HL-60 (cell line): ENCODE measurements at regions not wholly inside any gene's neighbourhood (a gene's known extent, or its start where the extent isn't known, plus 50 kb on each side); places are given as distances from the start of the nearest gene placed in this dataset.

Experiments used
- GABPA ChIP-seq: IDR thresholded peaks from 2 replicates; pipeline ENCODE4 v1.6.1; 2012; ENCODE audit warnings: low read depth
- POLR2AphosphoS5 ChIP-seq: IDR thresholded peaks from 2 replicates; pipeline ENCODE4 v1.6.1; 2012; ENCODE audit warnings: low read depth
- SPI1 ChIP-seq: IDR thresholded peaks from 2 replicates; pipeline ENCODE4 v1.6.1; 2012; ENCODE audit warnings: low read depth, mild to moderate bottlenecking, borderline replicate concordance
- TF ChIP-seq, protein P1 (sequence below): IDR thresholded peaks from one replicate; pipeline ENCODE4 v1.5.1; 2011; ENCODE audit warnings: low read length, control low read depth, inconsistent platforms; ENCODE audit not compliant: insufficient read depth
- TF ChIP-seq, protein P2 (sequence below): IDR thresholded peaks from 2 replicates; pipeline ENCODE4 v1.6.1; 2012; ENCODE audit warnings: low read depth; ENCODE audit not compliant: insufficient replicate concordance

DNA sequence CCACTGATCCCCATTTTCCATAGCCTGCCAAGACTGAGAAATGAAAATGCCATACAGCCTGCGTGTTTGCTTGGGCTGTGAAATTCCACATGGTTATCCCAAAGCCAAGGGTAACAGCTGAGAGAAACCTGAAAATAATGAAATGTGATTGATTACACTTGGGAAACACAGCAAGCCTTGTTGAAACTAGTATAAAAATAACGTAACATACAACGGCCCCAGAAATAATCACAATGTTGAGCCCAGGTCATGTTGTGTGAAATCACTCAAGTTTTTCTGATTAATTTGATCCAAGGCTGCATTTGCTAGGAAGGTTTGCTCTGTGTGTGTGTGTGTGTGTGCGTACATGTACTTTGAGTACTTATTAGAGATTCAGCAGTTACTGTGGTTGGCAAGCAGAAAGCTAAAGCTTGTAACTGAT, 269.0 kb downstream of the OXSM start:
- TF ChIP-seq, protein P1, sequence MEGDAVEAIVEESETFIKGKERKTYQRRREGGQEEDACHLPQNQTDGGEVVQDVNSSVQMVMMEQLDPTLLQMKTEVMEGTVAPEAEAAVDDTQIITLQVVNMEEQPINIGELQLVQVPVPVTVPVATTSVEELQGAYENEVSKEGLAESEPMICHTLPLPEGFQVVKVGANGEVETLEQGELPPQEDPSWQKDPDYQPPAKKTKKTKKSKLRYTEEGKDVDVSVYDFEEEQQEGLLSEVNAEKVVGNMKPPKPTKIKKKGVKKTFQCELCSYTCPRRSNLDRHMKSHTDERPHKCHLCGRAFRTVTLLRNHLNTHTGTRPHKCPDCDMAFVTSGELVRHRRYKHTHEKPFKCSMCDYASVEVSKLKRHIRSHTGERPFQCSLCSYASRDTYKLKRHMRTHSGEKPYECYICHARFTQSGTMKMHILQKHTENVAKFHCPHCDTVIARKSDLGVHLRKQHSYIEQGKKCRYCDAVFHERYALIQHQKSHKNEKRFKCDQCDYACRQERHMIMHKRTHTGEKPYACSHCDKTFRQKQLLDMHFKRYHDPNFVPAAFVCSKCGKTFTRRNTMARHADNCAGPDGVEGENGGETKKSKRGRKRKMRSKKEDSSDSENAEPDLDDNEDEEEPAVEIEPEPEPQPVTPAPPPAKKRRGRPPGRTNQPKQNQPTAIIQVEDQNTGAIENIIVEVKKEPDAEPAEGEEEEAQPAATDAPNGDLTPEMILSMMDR = no peak
- TF ChIP-seq, protein P2, sequence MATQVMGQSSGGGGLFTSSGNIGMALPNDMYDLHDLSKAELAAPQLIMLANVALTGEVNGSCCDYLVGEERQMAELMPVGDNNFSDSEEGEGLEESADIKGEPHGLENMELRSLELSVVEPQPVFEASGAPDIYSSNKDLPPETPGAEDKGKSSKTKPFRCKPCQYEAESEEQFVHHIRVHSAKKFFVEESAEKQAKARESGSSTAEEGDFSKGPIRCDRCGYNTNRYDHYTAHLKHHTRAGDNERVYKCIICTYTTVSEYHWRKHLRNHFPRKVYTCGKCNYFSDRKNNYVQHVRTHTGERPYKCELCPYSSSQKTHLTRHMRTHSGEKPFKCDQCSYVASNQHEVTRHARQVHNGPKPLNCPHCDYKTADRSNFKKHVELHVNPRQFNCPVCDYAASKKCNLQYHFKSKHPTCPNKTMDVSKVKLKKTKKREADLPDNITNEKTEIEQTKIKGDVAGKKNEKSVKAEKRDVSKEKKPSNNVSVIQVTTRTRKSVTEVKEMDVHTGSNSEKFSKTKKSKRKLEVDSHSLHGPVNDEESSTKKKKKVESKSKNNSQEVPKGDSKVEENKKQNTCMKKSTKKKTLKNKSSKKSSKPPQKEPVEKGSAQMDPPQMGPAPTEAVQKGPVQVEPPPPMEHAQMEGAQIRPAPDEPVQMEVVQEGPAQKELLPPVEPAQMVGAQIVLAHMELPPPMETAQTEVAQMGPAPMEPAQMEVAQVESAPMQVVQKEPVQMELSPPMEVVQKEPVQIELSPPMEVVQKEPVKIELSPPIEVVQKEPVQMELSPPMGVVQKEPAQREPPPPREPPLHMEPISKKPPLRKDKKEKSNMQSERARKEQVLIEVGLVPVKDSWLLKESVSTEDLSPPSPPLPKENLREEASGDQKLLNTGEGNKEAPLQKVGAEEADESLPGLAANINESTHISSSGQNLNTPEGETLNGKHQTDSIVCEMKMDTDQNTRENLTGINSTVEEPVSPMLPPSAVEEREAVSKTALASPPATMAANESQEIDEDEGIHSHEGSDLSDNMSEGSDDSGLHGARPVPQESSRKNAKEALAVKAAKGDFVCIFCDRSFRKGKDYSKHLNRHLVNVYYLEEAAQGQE = no peak
- TF ChIP-seq POLR2AphosphoS5 (no peak), GABPA (no peak), SPI1 (no peak)
